ENCODE measurements at regions not wholly inside any gene's neighbourhood (a gene's known extent, or its start where the extent isn't known, plus 50 kb on each side); places are given as distances from the start of the nearest gene placed in this dataset.
"Not testable (repeated sequence)": the region's sequence is repeated elsewhere in the genome, so short reads cannot be mapped to it uniquely, and the experiment has no call there.

DNA sequence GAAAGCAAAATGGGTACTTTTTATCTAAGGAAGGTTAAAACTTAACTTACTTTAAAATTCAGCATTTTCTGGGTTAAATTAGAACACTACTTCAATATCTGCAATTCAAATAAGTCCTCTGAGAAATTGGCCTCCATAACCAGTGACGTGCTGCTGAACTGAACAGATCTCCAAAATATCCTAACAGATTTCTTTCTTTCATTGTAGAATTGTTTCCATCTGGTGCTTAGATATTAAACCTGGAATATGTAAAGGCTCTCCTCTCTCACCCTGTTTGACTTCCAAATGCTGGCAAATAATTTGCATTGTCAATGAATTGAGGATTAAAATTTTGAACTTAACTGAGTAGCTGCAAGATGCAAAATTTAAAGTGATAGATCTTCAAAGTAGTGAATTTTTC is 316.9 kb upstream of the CXADR start:
- DNase-seq (no peak), ATAC-seq (no peak)
- H3K4me1 ChIP-seq, result no peaks in the 10 kb centered on the region
- no peak overlapping the region for H3K4me3 ChIP-seq
- no peak overlapping the region for H3K27ac ChIP-seq
- H3K36me3 ChIP-seq, result no peaks in the 10 kb centered on the region
- intact Hi-C loops (cut with DNase I), result no loop called here
- TF ChIP-seq CTCF (IDR thresholded peaks at IDR 0.05), result no peak
- H3K27me3 ChIP-seq, result no peaks in the 10 kb centered on the region
- no peaks in the 10 kb centered on the region for H3K9me3 ChIP-seq

GRCh38 chr21:17196623-17197022 is 316.2 kb upstream of the CXADR start:
- Histone ChIP-seq H3K4me1 (no peaks in the 10 kb centered on the region), H3K9me3 (no peaks in the 10 kb centered on the region), H3K36me3 (no peaks in the 10 kb centered on the region), H3K27me3 (no peaks in the 10 kb centered on the region), H3K27ac (no peak overlapping the region), H3K4me3 (no peak overlapping the region)
- intact Hi-C loops (cut with DNase I), result no loop called here
- no peak for TF ChIP-seq CTCF (IDR thresholded peaks at IDR 0.05)
- no peak for DNase-seq
- no peak for ATAC-seq

GRCh38 chr21:17197996-17198395 is 314.8 kb upstream of the CXADR start:
- Histone ChIP-seq H3K27ac (no peak overlapping the region), H3K27me3 (no peaks in the 10 kb centered on the region), H3K4me1 (no peaks in the 10 kb centered on the region), H3K4me3 (no peak overlapping the region), H3K9me3 (no peaks in the 10 kb centered on the region), H3K36me3 (no peaks in the 10 kb centered on the region)
- DNase-seq (no peak), ATAC-seq (no peak)
- TF ChIP-seq CTCF (IDR thresholded peaks at IDR 0.05), result no peak
- intact Hi-C loops (cut with DNase I), result no loop called here

DNA sequence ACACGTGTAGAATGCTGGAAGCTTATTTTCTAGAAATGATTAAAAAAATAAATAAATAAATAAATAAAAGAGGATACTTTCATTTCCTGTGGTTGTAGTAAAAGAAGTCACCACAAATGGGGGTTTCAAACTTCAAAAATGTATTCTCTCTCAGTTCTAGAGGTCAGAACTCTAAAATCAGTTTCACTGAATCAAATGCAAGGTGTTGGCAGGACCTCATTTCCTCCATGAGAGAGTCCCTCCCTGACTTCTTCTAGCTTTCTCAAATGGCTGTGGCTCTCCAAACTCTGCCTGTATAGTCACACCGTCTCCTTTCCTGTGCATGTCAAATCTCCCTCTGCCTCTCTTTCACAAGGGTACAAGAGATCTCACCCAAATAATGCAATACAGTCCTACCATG is 312.6 kb upstream of the CXADR start:
- Histone ChIP-seq H3K4me1 (no peaks in the 10 kb centered on the region), H3K4me3 (no peak overlapping the region), H3K27me3 (no peaks in the 10 kb centered on the region), H3K36me3 (no peaks in the 10 kb centered on the region), H3K27ac (no peak overlapping the region), H3K9me3 (no peaks in the 10 kb centered on the region)
- TF ChIP-seq CTCF (IDR thresholded peaks at IDR 0.05), result no peak
- ATAC-seq (no peak), DNase-seq (no peak)
- intact Hi-C loops (cut with DNase I), result no loop called here

DNA sequence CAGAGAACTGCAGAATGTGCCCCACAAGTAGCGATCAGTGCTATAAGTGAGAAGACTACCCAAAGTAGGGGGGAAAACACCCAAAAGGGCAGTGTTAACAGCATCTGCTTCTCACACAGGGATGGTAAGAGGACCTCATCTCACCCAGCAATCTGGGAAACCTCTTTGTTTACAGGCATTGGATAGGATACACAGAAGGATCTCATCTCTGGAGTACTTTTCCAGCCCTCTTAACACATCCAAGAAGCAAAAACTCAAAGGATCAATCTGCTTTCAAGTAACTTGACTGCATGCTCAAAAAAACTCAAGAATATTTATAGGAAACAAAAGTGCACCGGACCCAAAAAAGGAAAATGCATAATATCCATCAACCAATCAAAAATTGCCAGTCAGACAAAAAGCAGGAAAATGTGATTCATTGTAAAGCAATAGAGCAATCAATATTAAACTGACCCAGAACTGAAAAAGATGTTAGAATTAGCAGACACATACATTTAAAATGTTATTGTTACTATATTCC is 311.0 kb upstream of the CXADR start:
- Histone ChIP-seq H3K27ac (no peak overlapping the region), H3K4me1 (no peaks in the 10 kb centered on the region), H3K9me3 (no peaks in the 10 kb centered on the region), H3K27me3 (no peaks in the 10 kb centered on the region), H3K36me3 (no peaks in the 10 kb centered on the region), H3K4me3 (no peak overlapping the region)
- ATAC-seq, result no peak
- no peak for DNase-seq
- intact Hi-C loops (cut with DNase I), result no loop called here
- TF ChIP-seq CTCF (IDR thresholded peaks at IDR 0.05), result no peak

- intact Hi-C loops (cut with DNase I), result no loop called here
- no peaks in the 10 kb centered on the region for H3K27me3 ChIP-seq
- no peak for DNase-seq
- no peak for TF ChIP-seq CTCF (IDR thresholded peaks at IDR 0.05)
- H3K4me1 ChIP-seq, result no peaks in the 10 kb centered on the region
- H3K9me3 ChIP-seq, result no peaks in the 10 kb centered on the region
- H3K27ac ChIP-seq, result no peak overlapping the region
- H3K36me3 ChIP-seq, result no peaks in the 10 kb centered on the region
- ATAC-seq, result no peak
- no peak overlapping the region for H3K4me3 ChIP-seq
Observed at GRCh38 chr21:17214801-17215200, 298.0 kb upstream of the CXADR start.

DNA sequence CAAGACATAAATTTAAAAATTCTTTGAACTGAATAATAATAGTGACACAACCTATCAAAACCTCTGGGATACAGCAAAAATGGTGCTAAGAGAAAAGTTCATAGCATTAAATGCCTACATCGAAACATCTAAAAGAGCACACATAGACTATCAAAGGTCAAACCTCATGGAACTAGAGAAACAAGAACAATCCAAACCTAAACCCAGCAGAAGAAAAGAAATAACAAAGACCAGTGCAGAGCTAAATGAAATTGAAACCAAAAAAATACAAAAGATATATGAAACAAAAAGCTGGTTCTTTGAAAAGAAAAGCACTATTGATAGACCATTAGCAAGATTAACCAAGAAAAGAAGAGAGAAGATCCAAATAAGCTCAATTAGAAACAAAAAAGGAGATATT is 293.8 kb upstream of the CXADR start:
- H3K27ac ChIP-seq; intact Hi-C loops (cut with DNase I); H3K4me1 ChIP-seq; ATAC-seq; H3K9me3 ChIP-seq; DNase-seq; H3K27me3 ChIP-seq; H3K36me3 ChIP-seq; H3K4me3 ChIP-seq: not testable (repeated sequence)
